ENCODE measurements at regions not wholly inside any gene's neighbourhood (a gene's known extent, or its start where the extent isn't known, plus 50 kb on each side); places are given as distances from the start of the nearest gene placed in this dataset.

GRCh38 chr1:228884615-228885566 lies 149.6 kb downstream of the RHOU start:
- Mint-ChIP-seq H3K27me3 (no peaks in the 10 kb centered on the region), H3K36me3 (peaks cover 4% of the 10 kb centered on the region), H3K4me3 (peak overlapping the region; percentile 8), H3K27ac (peak overlapping the region; percentile 7), H3K9me3 (peaks cover 20% of the 10 kb centered on the region), H3K4me1 (ENCODE audit: unreplicated experiment) (peaks cover 31% of the 10 kb centered on the region)
- TF ChIP-seq, protein P1, sequence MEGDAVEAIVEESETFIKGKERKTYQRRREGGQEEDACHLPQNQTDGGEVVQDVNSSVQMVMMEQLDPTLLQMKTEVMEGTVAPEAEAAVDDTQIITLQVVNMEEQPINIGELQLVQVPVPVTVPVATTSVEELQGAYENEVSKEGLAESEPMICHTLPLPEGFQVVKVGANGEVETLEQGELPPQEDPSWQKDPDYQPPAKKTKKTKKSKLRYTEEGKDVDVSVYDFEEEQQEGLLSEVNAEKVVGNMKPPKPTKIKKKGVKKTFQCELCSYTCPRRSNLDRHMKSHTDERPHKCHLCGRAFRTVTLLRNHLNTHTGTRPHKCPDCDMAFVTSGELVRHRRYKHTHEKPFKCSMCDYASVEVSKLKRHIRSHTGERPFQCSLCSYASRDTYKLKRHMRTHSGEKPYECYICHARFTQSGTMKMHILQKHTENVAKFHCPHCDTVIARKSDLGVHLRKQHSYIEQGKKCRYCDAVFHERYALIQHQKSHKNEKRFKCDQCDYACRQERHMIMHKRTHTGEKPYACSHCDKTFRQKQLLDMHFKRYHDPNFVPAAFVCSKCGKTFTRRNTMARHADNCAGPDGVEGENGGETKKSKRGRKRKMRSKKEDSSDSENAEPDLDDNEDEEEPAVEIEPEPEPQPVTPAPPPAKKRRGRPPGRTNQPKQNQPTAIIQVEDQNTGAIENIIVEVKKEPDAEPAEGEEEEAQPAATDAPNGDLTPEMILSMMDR (conservative IDR thresholded peaks at IDR 0.05), result no peak
- DNase-seq (ENCODE audit: extremely low spot score, unreplicated experiment), result no peak

GRCh38 chr1:228885845-228886244 lies 150.6 kb downstream of the RHOU start:
- Mint-ChIP-seq H3K36me3 (peaks cover 4% of the 10 kb centered on the region), H3K4me1 (ENCODE audit: unreplicated experiment) (peaks cover 31% of the 10 kb centered on the region), H3K27me3 (no peaks in the 10 kb centered on the region), H3K4me3 (no peak overlapping the region), H3K27ac (no peak overlapping the region), H3K9me3 (peaks cover 24% of the 10 kb centered on the region)
- DNase-seq (ENCODE audit: extremely low spot score, unreplicated experiment), result no peak
- TF ChIP-seq, protein P1 (conservative IDR thresholded peaks at IDR 0.05), result no peak

DNA sequence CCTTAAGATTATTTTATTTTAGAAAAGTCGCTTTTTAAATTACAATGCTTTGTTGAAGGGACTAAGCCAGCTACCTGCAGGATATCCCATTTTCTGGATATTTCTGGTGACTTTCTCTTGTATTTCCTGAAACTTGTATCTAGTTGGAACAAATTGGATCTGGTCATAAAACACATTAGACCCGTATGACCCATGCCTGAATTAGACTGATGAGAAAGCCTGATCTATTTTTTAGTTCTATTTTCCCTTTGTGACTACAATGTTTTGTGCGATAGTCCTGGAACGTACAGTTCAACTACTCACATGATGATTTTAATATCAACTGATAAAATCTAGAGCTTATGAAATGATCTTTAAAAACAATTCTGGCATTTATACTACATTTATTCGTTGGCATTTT lies 151.8 kb downstream of the RHOU start:
- peaks cover 32% of the 10 kb centered on the region for H3K4me1 Mint-ChIP-seq (ENCODE audit: unreplicated experiment)
- peaks cover 4% of the 10 kb centered on the region for H3K36me3 Mint-ChIP-seq
- TF ChIP-seq, protein P1 (conservative IDR thresholded peaks at IDR 0.05), result no peak
- DNase-seq (ENCODE audit: extremely low spot score, unreplicated experiment), result no peak
- peaks cover 23% of the 10 kb centered on the region for H3K9me3 Mint-ChIP-seq
- H3K27me3 Mint-ChIP-seq, result no peaks in the 10 kb centered on the region
- H3K4me3 Mint-ChIP-seq, result no peak overlapping the region
- H3K27ac Mint-ChIP-seq, result no peak overlapping the region

GRCh38 chr1:228887960-228888359 lies 152.7 kb downstream of the RHOU start:
- Mint-ChIP-seq H3K4me3 (no peak overlapping the region), H3K36me3 (peaks cover 4% of the 10 kb centered on the region), H3K4me1 (ENCODE audit: unreplicated experiment) (peaks cover 24% of the 10 kb centered on the region), H3K9me3 (peaks cover 15% of the 10 kb centered on the region), H3K27me3 (no peaks in the 10 kb centered on the region), H3K27ac (no peak overlapping the region)
- TF ChIP-seq, protein P1 (conservative IDR thresholded peaks at IDR 0.05), result no peak
- no peak for DNase-seq (ENCODE audit: extremely low spot score, unreplicated experiment)

GRCh38 chr1:228889289-228889688 lies 154.0 kb downstream of the RHOU start:
- H3K36me3 Mint-ChIP-seq, result peaks cover 4% of the 10 kb centered on the region
- no peaks in the 10 kb centered on the region for H3K27me3 Mint-ChIP-seq
- TF ChIP-seq, protein P1 (conservative IDR thresholded peaks at IDR 0.05), result no peak
- no peak overlapping the region for H3K27ac Mint-ChIP-seq
- no peak overlapping the region for H3K4me3 Mint-ChIP-seq
- DNase-seq (ENCODE audit: extremely low spot score, unreplicated experiment), result no peak
- H3K4me1 Mint-ChIP-seq (ENCODE audit: unreplicated experiment), result peaks cover 22% of the 10 kb centered on the region
- peaks cover 9% of the 10 kb centered on the region for H3K9me3 Mint-ChIP-seq

Measured in type B pancreatic cell (in vitro differentiated cells).